K562 (cell line): ENCODE measurements at regions not wholly inside any gene's neighbourhood (a gene's known extent, or its start where the extent isn't known, plus 50 kb on each side); places are given as distances from the start of the nearest gene placed in this dataset.

Source experiments
- ATAC-seq: fragments of 200-7000 bp; cut with Tn5 transposase; 3 replicates; pipeline ENCODE4 v1.9.1; 2020; ENCODE audit warnings: moderate library complexity
- BruUV-seq: library from RNA; stranded (reverse); fragments of 400-500 nt; replicated peaks from 2 replicates; lab custom pipeline; 2021; lab: Mats Ljungman, UMichigan
- CTCF ChIA-PET: fragments of 300-600 bp; formaldehyde crosslinking; extraction: SDS; loops from one replicate; lab custom pipeline; 2021; ENCODE audit warnings: low intra/inter-chr PET ratio; lab: Yijun Ruan, JAX
- POLR2A ChIA-PET: fragments of 300-600, 350-650 bp; sonication (Branson Sonifier 250); formaldehyde crosslinking; extraction: SDS; loops from one replicate; lab custom pipeline; 2021; ENCODE audit warnings: antibody characterized with exemption, inconsistent platforms; lab: Yijun Ruan, JAX
- DNase-seq, 4 experiments: peaks; one replicate each; pipeline versions ENCODE4 v3.0.0 to v3.0.0-alpha.2; 2011 to 2018; ENCODE audit warnings: low spot score in 3 of 4, mixed read lengths in 3 of 4; ENCODE audit errors: extremely low read depth in 1 of 4
- FAIRE-seq: peaks from 2 replicates; lab custom pipeline; 2011; peaks lifted over from hg19 to GRCh38; lab: Jason Lieb, UNC
- H2AFZ ChIP-seq: 2 replicates; pipeline ENCODE4 v1.6.0; 2011; ENCODE audit warnings: low read depth, low read length, control low read depth, inconsistent platforms
- H3K27ac ChIP-seq: fragments of 200-600 bp; 3 replicates; pipeline ENCODE4 v1.8.0; 2011; ENCODE audit warnings: low read depth, mild to moderate bottlenecking, control low read depth, inconsistent platforms, low read length, moderate library complexity, mixed read lengths; ENCODE audit errors: extremely low read depth
- H3K27me3 ChIP-seq, 2 experiments: fragments of 300-600 bp in 1 of 2; 2 replicates in 1 of 2; 3 replicates in 1 of 2; pipeline versions ENCODE4 v1.6.0 to v1.8.0; 2011; ENCODE audit warnings: inconsistent platforms in 2 of 2, low read length in 2 of 2, mild to moderate bottlenecking in 1 of 2, mixed read lengths in 1 of 2, moderate library complexity in 1 of 2; ENCODE audit not compliant: control insufficient read depth in 2 of 2, insufficient read depth in 2 of 2
- H3K36me3 ChIP-seq: fragments of 300-600 bp; 3 replicates; pipeline ENCODE4 v1.8.0; 2011; ENCODE audit warnings: mild to moderate bottlenecking, low read length, inconsistent platforms; ENCODE audit not compliant: control insufficient read depth, insufficient read depth
- H3K4me1 ChIP-seq, 2 experiments: fragments of 200-600 bp in 1 of 2; replicated peaks in 1 of 2; 2 replicates in 1 of 2; 3 replicates in 1 of 2; pipeline versions ENCODE4 v1.5.1 to v1.8.0; 2011; ENCODE audit warnings: inconsistent platforms in 2 of 2, low read length in 2 of 2, mild to moderate bottlenecking in 1 of 2, mixed read lengths in 1 of 2, moderate library complexity in 1 of 2; ENCODE audit not compliant: control insufficient read depth in 2 of 2, insufficient read depth in 2 of 2
- H3K4me2 ChIP-seq: 2 replicates; pipeline ENCODE4 v1.6.1; 2011; ENCODE audit warnings: low read length, control low read depth, inconsistent platforms, mixed read lengths; ENCODE audit not compliant: insufficient read depth
- H3K4me3 ChIP-seq: fragments of 200-600 bp; sonication (generic), shearing (Covaris generic); 2 replicates; pipeline ENCODE4 v1.5.1; 2016; ENCODE audit warnings: control low read depth, inconsistent platforms
- H3K79me2 ChIP-seq: fragments of 200-600 bp; 3 replicates; pipeline ENCODE4 v1.8.0; 2011; ENCODE audit warnings: low read length, inconsistent platforms; ENCODE audit not compliant: control insufficient read depth, insufficient read depth
- H3K9ac ChIP-seq, 2 experiments: 2 replicates each; pipeline versions ENCODE4 v1.6.0 to v1.6.1; 2011; ENCODE audit warnings: low read depth in 2 of 2, low read length in 2 of 2, control low read depth in 1 of 2, inconsistent platforms in 1 of 2, mild to moderate bottlenecking in 1 of 2, mixed read lengths in 1 of 2; ENCODE audit not compliant: insufficient read depth in 1 of 2
- H3K9me1 ChIP-seq: one replicate; pipeline ENCODE4 v1.6.0; 2011; ENCODE audit warnings: inconsistent platforms, mild to moderate bottlenecking, low read length, moderate library complexity; ENCODE audit not compliant: control insufficient read depth, insufficient read depth
- H3K9me3 ChIP-seq: replicated peaks from 2 replicates; pipeline ENCODE4 v1.5.1; 2011; ENCODE audit warnings: low read depth, low read length, inconsistent platforms; ENCODE audit not compliant: control insufficient read depth, insufficient read depth
- H4K20me1 ChIP-seq: replicated peaks from 2 replicates; pipeline ENCODE4 v1.6.1; 2011; ENCODE audit warnings: low read length, inconsistent platforms, mixed read lengths; ENCODE audit not compliant: control insufficient read depth, insufficient read depth
- JUND ChIP-seq, 2 experiments: IDR thresholded peaks; 2 replicates in 1 of 2; 3 replicates in 1 of 2; pipeline ENCODE4 v1.6.1; 2011; ENCODE audit warnings: borderline replicate concordance in 2 of 2, low read depth in 2 of 2, low read length in 2 of 2, improper control_type of control experiment in 1 of 2, missing biosample characterization in 1 of 2, missing genetic modification characterization in 1 of 2, missing genetic modification reagents in 1 of 2
- NELFE ChIP-seq: IDR thresholded peaks from 2 replicates; pipeline ENCODE4 v1.6.1; 2011; ENCODE audit warnings: mild to moderate bottlenecking; ENCODE audit not compliant: insufficient read depth, insufficient read length
- NEUROD1 ChIP-seq: fragments of 150-350 bp; IDR thresholded peaks from 2 replicates; pipeline ENCODE4 v1.6.1; 2014; ENCODE audit warnings: borderline replicate concordance, low read length, low read depth; ENCODE audit not compliant: partially characterized antibody
- PKNOX1 ChIP-seq: fragments of 450-650 bp; IDR thresholded peaks from 2 replicates; pipeline ENCODE4 v1.6.1; 2016
- SRSF1 ChIP-seq: fragments of 200-400 bp; formaldehyde crosslinking; IDR thresholded peaks from 2 replicates; pipeline ENCODE4 v1.6.1; 2017; ENCODE audit warnings: mild to moderate bottlenecking, low read depth, low read length, moderate library complexity
- ZNF174 ChIP-seq: fragments of 250-450 bp; sonication (Bioruptor Pico); IDR thresholded peaks from 2 replicates; pipeline ENCODE4 v1.4.0; 2020; ENCODE audit warnings: mild to moderate bottlenecking
- ZNF696 ChIP-seq: fragments of 250-450 bp; sonication (Bioruptor Pico); conservative IDR thresholded peaks from 2 replicates; pipeline ENCODE4 v1.4.0; 2020; ENCODE audit warnings: mild to moderate bottlenecking, moderate library complexity
- WGBS: fragments of 100-300 bp; shearing (Covaris generic); methylation state at CpG from one replicate; pipeline ENCODE4 v1.1.6; 2016; ENCODE audit warnings: low coverage, mixed read lengths; ENCODE audit not compliant: insufficient coverage; ENCODE audit errors: missing lambda C conversion rate; 5-methylcytosine and 5-hydroxymethylcytosine counted together
- in situ Hi-C: fragments of 300-500 bp; cut with MboI; formaldehyde crosslinking; loops from 4 replicates; pipeline ENCODE4 v1.15.0; 2018; ENCODE audit warnings: inconsistent platforms, mixed read lengths
- intact Hi-C: fragments of 100-400 bp; cut with micrococcal nuclease; formaldehyde crosslinking; loops from 2 replicates; pipeline ENCODE4 v1.14.2; 2022
- TF ChIP-seq, protein P1 (sequence below): sonication (generic); formaldehyde crosslinking; IDR thresholded peaks from 2 replicates; pipeline ENCODE4 v1.5.0; 2020; ENCODE audit warnings: missing genetic modification reagents

- Histone ChIP-seq H3K79me2 (no peaks in the 10 kb centered on the region), H3K4me2 (no peak overlapping the region)
- in situ Hi-C loops = no loop called here
- TF ChIP-seq SRSF1 = no peak
- TF ChIP-seq, protein P1, sequence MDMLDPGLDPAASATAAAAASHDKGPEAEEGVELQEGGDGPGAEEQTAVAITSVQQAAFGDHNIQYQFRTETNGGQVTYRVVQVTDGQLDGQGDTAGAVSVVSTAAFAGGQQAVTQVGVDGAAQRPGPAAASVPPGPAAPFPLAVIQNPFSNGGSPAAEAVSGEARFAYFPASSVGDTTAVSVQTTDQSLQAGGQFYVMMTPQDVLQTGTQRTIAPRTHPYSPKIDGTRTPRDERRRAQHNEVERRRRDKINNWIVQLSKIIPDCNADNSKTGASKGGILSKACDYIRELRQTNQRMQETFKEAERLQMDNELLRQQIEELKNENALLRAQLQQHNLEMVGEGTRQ (CRISPR knock-in tag) = no peak
- TF ChIP-seq NELFE = no peak
- TF ChIP-seq JUND (IDR thresholded peaks at IDR 0.05; ENCODE audit: borderline replicate concordance, low read depth, low read length) = no peak
- TF ChIP-seq JUND (tag; IDR thresholded peaks at IDR 0.05; ENCODE audit: borderline replicate concordance, low read depth, low read length) = no peak
- TF ChIP-seq ZNF174 = no peak
- no peak for TF ChIP-seq PKNOX1
- TF ChIP-seq ZNF696 (CRISPR knock-in tag) = no peak
- no peak for TF ChIP-seq NEUROD1
- TF ChIP-seq, all 486 proteins: peak for 0
- H4K20me1 ChIP-seq = no peaks in the 10 kb centered on the region
- no peak overlapping the region for H3K4me3 ChIP-seq
- ChIA-PET POLR2A (no interaction called here), CTCF (no interaction called here)
- no peak overlapping the region for H3K27ac ChIP-seq
- no peaks in the 10 kb centered on the region for H3K9me3 ChIP-seq
- no peaks in the 10 kb centered on the region for H3K4me1 ChIP-seq
- DNase-seq (no peak), FAIRE-seq (no peak), ATAC-seq (no peak)
- BruUV-seq = no TSS peak
- no peaks in the 10 kb centered on the region for H3K27me3 ChIP-seq
- no peak overlapping the region for H2AFZ ChIP-seq
- H3K36me3 ChIP-seq = no peaks in the 10 kb centered on the region
- WGBS = 0% methylated on average over 2 of the region's 3 CpGs
- H3K9ac ChIP-seq = no peak overlapping the region
- intact Hi-C loops = no loop called here
- no peaks in the 10 kb centered on the region for H3K9me1 ChIP-seq
Observed at GRCh38 chr16:73214825-73215677, 167.1 kb upstream of the ZFHX3 start.
